ENCODE measurements at regions not wholly inside any gene's neighbourhood (a gene's known extent, or its start where the extent isn't known, plus 50 kb on each side); places are given as distances from the start of the nearest gene placed in this dataset.

- no peaks in the 10 kb centered on the region for H3K27me3 ChIP-seq (ENCODE audit: insufficient read depth, poor library complexity, severe bottlenecking)
- TF ChIP-seq SPI1 (IDR thresholded peaks at IDR 0.05; ENCODE audit: borderline replicate concordance, low read depth), result no peak
- no peak for TF ChIP-seq CTCF (IDR thresholded peaks at IDR 0.05; ENCODE audit: insufficient read depth, low read length)
- no peak for TF ChIP-seq REST (IDR thresholded peaks at IDR 0.05; ENCODE audit: insufficient replicate concordance, low read depth)
- TF ChIP-seq GABPA (IDR thresholded peaks at IDR 0.05; ENCODE audit: low read depth), result no peak
- no peak for TF ChIP-seq POLR2AphosphoS5 (IDR thresholded peaks at IDR 0.05; ENCODE audit: low read depth)
- H3K27ac ChIP-seq (replicated peaks), result no peak overlapping the region
- H3K4me3 ChIP-seq (replicated peaks; ENCODE audit: insufficient read depth, low read length), result no peak overlapping the region
- no peak for DNase-seq (ENCODE audit: low read depth in 1 of 2, low spot score in 1 of 2)
These were observed 255.7 kb downstream of the RRAGC start for GRCh38 chr1:38603907-38604306.

- Histone ChIP-seq H3K27me3 (ENCODE audit: insufficient read depth, poor library complexity, severe bottlenecking) (no peaks in the 10 kb centered on the region), H3K4me3 (replicated peaks; ENCODE audit: insufficient read depth, low read length) (no peak overlapping the region), H3K27ac (replicated peaks) (no peak overlapping the region)
- DNase-seq (ENCODE audit: low read depth in 1 of 2, low spot score in 1 of 2), result no peak
- TF ChIP-seq REST (IDR thresholded peaks at IDR 0.05; ENCODE audit: insufficient replicate concordance, low read depth) (no peak), POLR2AphosphoS5 (IDR thresholded peaks at IDR 0.05; ENCODE audit: low read depth) (no peak), SPI1 (IDR thresholded peaks at IDR 0.05; ENCODE audit: borderline replicate concordance, low read depth) (no peak), GABPA (IDR thresholded peaks at IDR 0.05; ENCODE audit: low read depth) (no peak), CTCF (IDR thresholded peaks at IDR 0.05; ENCODE audit: insufficient read depth, low read length) (no peak)
These were observed 258.7 kb downstream of the RRAGC start for GRCh38 chr1:38600905-38601304.

- DNase-seq (ENCODE audit: low read depth in 1 of 2, low spot score in 1 of 2), result no peak
- Histone ChIP-seq H3K4me3 (replicated peaks; ENCODE audit: insufficient read depth, low read length) (no peak overlapping the region), H3K27ac (replicated peaks) (no peak overlapping the region), H3K27me3 (ENCODE audit: insufficient read depth, poor library complexity, severe bottlenecking) (no peaks in the 10 kb centered on the region)
- TF ChIP-seq REST (IDR thresholded peaks at IDR 0.05; ENCODE audit: insufficient replicate concordance, low read depth), result no peak
- TF ChIP-seq POLR2AphosphoS5 (IDR thresholded peaks at IDR 0.05; ENCODE audit: low read depth), result no peak
- no peak for TF ChIP-seq SPI1 (IDR thresholded peaks at IDR 0.05; ENCODE audit: borderline replicate concordance, low read depth)
- no peak for TF ChIP-seq GABPA (IDR thresholded peaks at IDR 0.05; ENCODE audit: low read depth)
- TF ChIP-seq CTCF (IDR thresholded peaks at IDR 0.05; ENCODE audit: insufficient read depth, low read length), result no peak
These were observed 259.3 kb downstream of the RRAGC start for GRCh38 chr1:38600286-38600685.

All from HL-60 (cell line).